ENCODE measurements at regions not wholly inside any gene's neighbourhood (a gene's known extent, or its start where the extent isn't known, plus 50 kb on each side); places are given as distances from the start of the nearest gene placed in this dataset.

- TF ChIP-seq, protein P1, sequence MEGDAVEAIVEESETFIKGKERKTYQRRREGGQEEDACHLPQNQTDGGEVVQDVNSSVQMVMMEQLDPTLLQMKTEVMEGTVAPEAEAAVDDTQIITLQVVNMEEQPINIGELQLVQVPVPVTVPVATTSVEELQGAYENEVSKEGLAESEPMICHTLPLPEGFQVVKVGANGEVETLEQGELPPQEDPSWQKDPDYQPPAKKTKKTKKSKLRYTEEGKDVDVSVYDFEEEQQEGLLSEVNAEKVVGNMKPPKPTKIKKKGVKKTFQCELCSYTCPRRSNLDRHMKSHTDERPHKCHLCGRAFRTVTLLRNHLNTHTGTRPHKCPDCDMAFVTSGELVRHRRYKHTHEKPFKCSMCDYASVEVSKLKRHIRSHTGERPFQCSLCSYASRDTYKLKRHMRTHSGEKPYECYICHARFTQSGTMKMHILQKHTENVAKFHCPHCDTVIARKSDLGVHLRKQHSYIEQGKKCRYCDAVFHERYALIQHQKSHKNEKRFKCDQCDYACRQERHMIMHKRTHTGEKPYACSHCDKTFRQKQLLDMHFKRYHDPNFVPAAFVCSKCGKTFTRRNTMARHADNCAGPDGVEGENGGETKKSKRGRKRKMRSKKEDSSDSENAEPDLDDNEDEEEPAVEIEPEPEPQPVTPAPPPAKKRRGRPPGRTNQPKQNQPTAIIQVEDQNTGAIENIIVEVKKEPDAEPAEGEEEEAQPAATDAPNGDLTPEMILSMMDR (IDR thresholded peaks at IDR 0.05), result no peak
- TF ChIP-seq POLR2A (IDR thresholded peaks at IDR 0.05), result no peak
These were observed 675.3 kb upstream of the SGCG start for GRCh38 chr13:22505489-22505888.

All from lower leg skin (tissue), 3 donors.